Left lobe of liver (tissue), 2 donors: ENCODE measurements at regions not wholly inside any gene's neighbourhood (a gene's known extent, or its start where the extent isn't known, plus 50 kb on each side); places are given as distances from the start of the nearest gene placed in this dataset.

Source experiments
- ATAC-seq: fragments of 200-7000 bp; cut with Tn5 transposase; one replicate; pipeline ENCODE4 v1.9.1; 2020; ENCODE audit warnings: mild to moderate bottlenecking, moderate library complexity
- DNase-seq: peaks from one replicate; pipeline ENCODE4 v3.0.0-alpha.2; 2020; ENCODE audit warnings: low spot score
- donor health status: DM: no; HTN: no; CAD: no; lungs with moderate emphysema.
- donor health status: DM: no; HTN: yes; CAD: no.

DNA sequence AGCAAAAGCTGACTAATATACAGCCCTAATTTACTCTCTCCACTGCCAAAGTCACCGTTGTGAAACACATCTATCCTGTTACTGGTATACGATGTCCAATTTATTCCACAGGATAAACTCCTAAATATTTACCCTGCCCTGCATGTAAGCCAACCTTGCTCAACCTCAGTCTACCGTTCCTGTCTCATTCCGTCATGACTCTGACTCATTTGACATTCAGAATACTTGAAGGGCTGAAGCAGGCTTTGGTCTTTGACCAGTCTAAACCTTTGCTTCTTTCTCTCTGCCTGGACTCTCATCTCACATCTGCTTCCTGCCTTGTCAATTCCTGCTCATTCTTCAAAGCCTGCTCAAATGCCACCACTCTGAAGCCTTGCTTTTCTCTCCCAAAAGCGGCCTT lies 157.5 kb downstream of the SCP2D1 start:
- no peak for DNase-seq
- no peak for ATAC-seq

DNA sequence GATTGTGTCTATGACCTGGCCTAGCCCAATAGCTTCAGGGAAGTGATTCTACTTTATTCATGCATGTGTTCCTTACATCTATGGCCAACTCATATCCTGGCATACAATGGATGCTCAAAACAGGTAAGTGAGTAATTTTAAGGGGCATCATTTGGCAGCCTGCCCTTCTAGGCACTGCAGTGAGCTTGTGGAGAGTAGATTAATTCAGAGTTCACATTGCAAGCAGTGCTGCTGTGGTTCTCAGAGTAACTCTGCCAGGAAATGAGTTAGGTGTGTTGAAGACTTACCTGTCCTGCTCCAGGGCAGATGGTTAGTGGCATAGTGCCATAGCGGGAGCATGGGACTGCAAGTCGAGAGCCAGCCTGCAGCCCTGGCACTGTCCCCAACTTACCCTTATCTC lies 158.0 kb downstream of the SCP2D1 start:
- ATAC-seq (no peak), DNase-seq (no peak)

GRCh38 chr20:18972251-18972876 lies 158.8 kb downstream of the SCP2D1 start:
- no peak for DNase-seq
- no peak for ATAC-seq

DNA sequence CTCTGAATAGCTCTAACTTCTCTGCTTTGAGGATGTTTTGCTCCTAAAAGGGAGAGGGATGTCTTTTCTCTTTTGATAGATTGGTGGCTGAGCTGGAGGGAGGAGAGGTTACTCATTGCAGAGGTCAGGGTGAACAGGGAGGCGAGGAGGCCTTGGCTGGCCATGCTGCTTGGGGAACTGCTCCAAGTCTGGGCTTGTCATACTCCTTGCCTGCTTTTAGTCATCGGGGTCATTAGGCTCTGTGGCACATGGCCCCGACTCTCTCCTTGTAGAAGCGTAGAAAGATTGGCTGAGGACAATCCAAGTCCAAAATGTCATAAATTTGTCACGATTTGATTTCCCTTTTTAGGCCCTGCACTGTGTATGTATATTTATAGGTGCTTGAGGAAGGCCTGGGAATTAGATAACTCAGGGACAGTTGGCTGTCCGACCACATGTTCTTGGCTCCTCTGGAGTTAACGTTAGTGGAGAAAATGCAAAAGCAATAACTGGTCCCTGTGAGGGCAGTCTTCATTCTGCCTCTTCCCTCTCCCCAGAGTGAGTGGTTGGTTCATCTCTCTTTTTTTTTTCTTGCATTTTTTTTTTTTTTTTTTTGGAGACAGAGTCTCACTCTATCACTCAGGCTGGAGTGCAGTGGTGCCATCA lies 160.1 kb downstream of the SCP2D1 start:
- peak; percentile 46 for ATAC-seq
- DNase-seq: no peak

- no peak for ATAC-seq
- DNase-seq: no peak
Measured at GRCh38 chr20:18974660-18975059, 161.1 kb downstream of the SCP2D1 start.

DNA sequence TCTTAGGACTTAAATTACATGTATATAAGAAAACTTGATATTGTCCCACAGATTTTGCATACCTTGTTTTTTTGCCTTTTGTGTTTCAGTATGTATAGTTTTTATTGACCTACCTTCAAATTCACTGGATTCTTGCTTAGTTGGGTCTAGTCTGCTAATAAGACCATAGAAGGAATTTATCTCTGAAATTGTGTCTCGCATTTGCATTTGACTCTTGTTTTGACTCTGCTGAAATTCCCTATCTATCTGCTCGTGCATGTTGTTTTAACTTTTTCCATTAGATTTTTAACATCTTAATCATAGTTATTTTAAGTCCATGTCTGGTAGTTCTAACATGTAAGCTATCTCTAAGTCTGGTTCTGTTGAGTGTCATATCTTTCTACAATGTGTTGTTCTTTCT lies 163.9 kb downstream of the SCP2D1 start:
- ATAC-seq (no peak), DNase-seq (no peak)

DNA sequence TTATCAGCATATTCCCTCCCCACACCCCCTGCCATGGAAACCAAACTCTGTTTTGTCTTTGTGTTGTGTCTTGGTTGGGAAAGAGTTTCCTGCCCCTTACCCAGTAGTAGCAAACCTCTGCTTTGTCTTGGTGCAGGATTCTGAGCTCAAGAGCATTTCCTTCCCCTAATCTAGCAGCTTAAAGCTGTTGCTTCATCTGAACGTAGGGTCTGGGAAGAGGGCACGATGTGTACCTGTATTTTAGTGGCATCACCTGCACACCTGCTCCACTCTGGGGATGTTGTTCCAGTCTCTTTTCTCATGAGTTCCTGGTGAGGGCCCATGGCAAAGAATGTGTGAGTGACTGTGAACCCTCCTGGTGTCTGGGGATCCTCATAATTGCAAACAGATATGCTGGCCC lies 164.7 kb downstream of the SCP2D1 start:
- DNase-seq (no peak), ATAC-seq (no peak)

- no peak for ATAC-seq
- no peak for DNase-seq
Measured at GRCh38 chr20:18979132-18979531, 165.5 kb downstream of the SCP2D1 start.

DNA sequence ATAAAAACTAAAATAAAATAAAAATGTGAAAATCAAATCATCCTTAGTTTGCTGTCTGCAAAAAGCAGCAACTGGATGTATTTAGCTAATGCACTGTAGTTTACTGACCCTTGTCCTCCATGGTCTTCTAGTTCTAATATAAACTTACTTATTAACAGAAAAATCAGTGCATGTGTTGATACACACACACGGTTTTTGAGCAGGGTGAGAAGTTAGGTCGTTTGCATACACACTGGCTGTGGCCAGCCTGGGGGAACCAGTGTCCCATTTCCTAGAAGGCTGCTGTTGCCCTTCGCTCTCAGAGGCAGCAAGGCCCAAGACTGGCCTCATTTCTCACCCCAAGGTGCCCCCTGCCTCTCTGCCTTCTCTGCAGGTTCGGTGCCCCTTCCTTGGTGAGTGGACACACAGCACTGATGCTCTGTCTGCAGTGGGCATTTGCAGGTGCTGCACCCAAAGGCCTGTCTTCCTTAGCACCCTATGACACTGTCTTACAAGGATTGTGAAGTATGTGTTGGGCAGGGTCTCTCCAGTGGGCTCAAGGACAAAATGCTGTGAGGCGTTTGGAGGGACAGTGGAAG lies 168.5 kb downstream of the SCP2D1 start:
- ATAC-seq: peak; percentile 64

DNA sequence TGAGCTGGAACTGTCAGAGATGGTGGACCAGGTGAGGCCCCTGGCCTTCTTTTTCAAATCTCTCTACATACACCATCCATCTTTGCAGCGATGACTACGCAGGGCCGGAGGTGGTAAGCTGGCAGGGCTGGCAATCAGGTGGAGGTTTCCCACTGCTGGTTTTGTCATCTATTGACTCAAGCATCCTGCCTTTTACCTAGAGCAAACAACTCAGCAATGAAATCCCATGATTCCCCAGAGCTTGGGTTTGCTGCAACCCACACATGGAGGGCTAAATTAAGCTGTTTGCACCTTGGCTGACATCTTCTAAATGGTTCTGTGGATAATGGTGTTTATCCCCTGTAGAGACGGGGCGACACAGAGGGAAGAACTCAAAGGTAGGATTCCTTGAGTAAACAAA lies 170.2 kb downstream of the SCP2D1 start:
- no peak for DNase-seq

More for the DNA sequence above, 168.5 kb downstream of the SCP2D1 start:
- no peak for DNase-seq

DNA sequence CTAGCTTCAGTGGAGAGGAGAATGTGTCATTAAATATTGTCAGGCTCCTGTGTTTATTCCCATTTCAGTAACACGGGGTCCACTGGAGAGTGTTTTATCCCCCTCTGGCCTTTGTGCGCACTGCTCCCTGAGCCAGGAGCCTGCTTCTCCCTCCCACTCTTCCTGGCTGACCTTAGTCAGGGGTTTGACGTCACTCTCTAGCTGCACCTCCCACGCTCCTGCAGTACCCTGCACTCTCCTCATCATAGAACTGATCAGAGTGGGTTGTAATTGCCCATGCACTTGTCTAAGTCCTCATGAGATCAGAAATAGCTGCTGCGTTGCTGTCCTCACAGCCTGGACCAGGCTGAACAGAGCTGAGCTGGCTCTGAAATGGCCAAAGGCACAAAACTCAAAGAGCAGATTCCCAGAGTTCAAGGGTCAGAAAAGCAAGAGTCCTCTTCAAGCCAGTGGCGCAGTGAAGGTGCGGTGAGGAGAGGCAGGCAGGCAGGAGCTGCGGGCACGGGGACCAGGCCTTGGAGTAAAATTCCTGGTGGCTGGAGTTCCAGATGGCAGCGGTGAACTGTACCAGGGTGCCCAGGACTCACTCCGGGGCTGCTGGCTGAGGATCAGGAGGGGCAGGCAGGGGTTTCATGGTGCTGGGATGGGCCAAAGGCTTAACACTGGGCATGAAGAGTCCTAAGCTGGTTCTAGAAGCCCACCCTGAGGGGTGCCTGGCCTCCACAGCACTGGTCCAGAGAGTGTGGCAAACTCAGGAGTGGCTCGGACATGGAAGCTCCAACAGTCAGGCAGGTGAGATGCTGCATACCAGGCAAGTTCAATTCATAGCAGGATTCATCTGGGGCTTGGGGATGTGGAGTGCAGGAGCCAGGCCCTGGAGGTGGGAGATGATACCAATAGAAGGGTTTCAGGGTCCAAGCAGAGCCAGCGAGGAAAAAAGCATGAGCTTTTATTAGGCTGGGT lies 170.9 kb downstream of the SCP2D1 start:
- ATAC-seq: peak; percentile 77
- no peak for DNase-seq

More for the DNA sequence above, 170.2 kb downstream of the SCP2D1 start:
- ATAC-seq: peak; percentile 47

DNA sequence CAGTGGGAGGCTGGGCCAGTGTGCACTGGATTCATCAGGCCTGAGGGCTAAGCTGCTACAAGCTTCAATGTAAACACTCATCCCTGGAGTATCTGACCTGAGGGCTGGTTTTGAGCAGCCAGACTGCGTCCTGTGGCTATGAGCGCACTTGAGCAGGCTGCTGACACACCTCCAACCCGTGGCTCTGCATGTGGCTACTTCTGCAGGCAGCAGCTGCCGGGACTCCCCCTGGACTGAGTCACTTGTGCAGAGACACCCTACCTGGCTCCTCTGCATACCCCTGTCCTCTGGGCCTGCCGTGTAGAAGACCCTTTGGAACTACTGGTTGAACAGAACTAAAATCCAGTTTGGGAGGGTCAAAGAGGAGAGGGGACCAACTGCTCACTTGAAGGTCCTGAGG lies 172.0 kb downstream of the SCP2D1 start:
- no peak for ATAC-seq
- DNase-seq: no peak

GRCh38 chr20:18986146-18986830 lies 172.7 kb downstream of the SCP2D1 start:
- no peak for DNase-seq
- ATAC-seq: no peak

GRCh38 chr20:18986895-18987580 lies 173.5 kb downstream of the SCP2D1 start:
- no peak for ATAC-seq
- no peak for DNase-seq

GRCh38 chr20:18987781-18988360 lies 174.3 kb downstream of the SCP2D1 start:
- ATAC-seq (no peak), DNase-seq (no peak)

GRCh38 chr20:18988701-18989100 lies 175.1 kb downstream of the SCP2D1 start:
- no peak for DNase-seq
- ATAC-seq: no peak

GRCh38 chr20:18989736-18990474 lies 176.3 kb downstream of the SCP2D1 start:
- no peak for ATAC-seq
- DNase-seq: no peak

- no peak for ATAC-seq
- DNase-seq: no peak
Measured at GRCh38 chr20:18991012-18991411, 177.4 kb downstream of the SCP2D1 start.

DNA sequence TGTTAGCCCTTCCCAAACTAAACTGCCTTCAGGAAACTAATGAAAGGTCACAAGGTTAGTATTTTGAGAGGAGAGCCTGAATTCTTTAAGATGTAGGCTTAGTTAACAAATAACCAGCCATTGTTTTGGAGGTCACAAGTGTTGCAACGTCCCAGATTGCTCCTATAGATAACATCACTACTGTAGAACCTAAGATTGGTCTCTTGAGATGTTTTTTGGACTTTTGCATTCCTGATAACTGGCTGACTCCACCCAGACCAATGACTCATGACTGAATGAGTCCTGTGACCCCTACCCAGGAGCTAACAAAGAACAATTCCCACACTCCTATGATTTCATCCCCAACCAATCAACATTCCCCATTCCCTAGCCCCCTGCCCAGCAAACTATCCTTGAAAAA lies 178.8 kb downstream of the SCP2D1 start:
- ATAC-seq (no peak), DNase-seq (no peak)
